ENCODE measurements at regions not wholly inside any gene's neighbourhood (a gene's known extent, or its start where the extent isn't known, plus 50 kb on each side); places are given as distances from the start of the nearest gene placed in this dataset.

GRCh38 chr5:21071986-21072385, 1084.0 kb upstream of the CDH18 start (continued):
- no peak for TF ChIP-seq ZBTB2 (CRISPR knock-in tag; IDR thresholded peaks at IDR 0.05; ENCODE audit: low read depth)
- no peak for TF ChIP-seq MIER3 (CRISPR knock-in tag; IDR thresholded peaks at IDR 0.05; ENCODE audit: borderline replicate concordance)
- TF ChIP-seq ZNF646 (CRISPR knock-in tag; IDR thresholded peaks at IDR 0.05), result no peak
- TF ChIP-seq ZHX1 (CRISPR knock-in tag; IDR thresholded peaks at IDR 0.05; ENCODE audit: low read depth), result no peak
- TF ChIP-seq ZNF605 (CRISPR knock-in tag; IDR thresholded peaks at IDR 0.05), result no peak
- no peak for TF ChIP-seq SALL1 (CRISPR knock-in tag; IDR thresholded peaks at IDR 0.05)
- TF ChIP-seq GLI4 (CRISPR knock-in tag; IDR thresholded peaks at IDR 0.05; ENCODE audit: borderline replicate concordance), result no peak
- TF ChIP-seq NR2F2 (IDR thresholded peaks at IDR 0.05; ENCODE audit: borderline replicate concordance, low read depth), result no peak
- TF ChIP-seq ZNF556 (CRISPR knock-in tag; IDR thresholded peaks at IDR 0.05; ENCODE audit: borderline replicate concordance), result no peak
